Left lobe of liver (tissue), 2 donors: ENCODE measurements at regions not wholly inside any gene's neighbourhood (a gene's known extent, or its start where the extent isn't known, plus 50 kb on each side); places are given as distances from the start of the nearest gene placed in this dataset.
"Not testable (repeated sequence)": the region's sequence is repeated elsewhere in the genome, so short reads cannot be mapped to it uniquely, and the experiment has no call there.

ENCODE experiments used
- ATAC-seq: fragments of 200-7000 bp; cut with Tn5 transposase; one replicate; pipeline ENCODE4 v1.9.1; 2020; ENCODE audit warnings: mild to moderate bottlenecking, moderate library complexity
- DNase-seq: peaks from one replicate; pipeline ENCODE4 v3.0.0-alpha.2; 2020; ENCODE audit warnings: low spot score
- donor health status: DM: no; HTN: no; CAD: no; lungs with moderate emphysema.
- donor health status: DM: no; HTN: yes; CAD: no.

DNA sequence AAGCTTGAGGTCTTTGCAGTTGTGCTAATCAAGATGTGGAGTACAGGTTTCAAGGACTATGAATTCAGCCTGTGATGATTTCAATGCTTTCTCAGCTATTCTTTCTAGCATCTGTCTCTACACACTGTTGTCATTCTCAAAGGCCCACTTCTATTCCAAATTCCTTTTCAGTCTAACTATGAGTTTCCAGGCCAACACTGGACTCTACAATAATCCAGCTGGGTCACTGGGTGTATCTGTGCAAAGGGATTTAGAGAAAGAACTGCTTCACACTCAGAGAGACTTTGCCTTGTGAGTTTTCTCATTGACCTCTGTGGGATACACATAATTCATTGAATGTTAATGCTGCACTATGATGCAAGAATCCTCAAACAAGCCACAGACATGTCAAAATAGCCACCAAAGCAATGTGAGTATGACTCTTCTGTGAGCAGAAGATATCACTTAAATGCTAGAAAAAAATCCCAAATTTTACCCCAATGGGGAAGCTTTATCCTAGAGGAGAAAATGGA is 171.8 kb upstream of the CLNK start:
- ATAC-seq, result no peak
- DNase-seq, result no peak

DNA sequence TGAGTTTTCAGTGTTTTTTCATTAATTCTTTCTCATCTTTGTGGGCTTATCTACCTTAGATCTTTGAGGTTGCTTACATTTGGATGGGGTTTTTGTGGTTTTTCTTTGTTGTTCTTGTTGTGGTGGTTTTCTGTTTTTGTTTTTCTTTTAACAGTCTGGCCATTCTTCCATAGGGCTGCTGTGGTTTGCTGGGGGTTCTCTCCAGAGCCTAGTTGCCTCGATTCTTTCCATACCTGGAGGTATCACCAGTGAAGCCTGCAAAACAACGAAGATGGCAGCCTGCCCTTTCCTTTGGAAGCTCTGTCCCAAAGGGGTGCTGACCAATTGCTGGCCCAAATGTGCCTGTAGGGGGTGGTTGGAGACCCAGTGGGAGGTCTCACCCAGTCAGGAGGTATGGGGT is 168.6 kb upstream of the CLNK start:
- ATAC-seq (no peak), DNase-seq (no peak)

DNA sequence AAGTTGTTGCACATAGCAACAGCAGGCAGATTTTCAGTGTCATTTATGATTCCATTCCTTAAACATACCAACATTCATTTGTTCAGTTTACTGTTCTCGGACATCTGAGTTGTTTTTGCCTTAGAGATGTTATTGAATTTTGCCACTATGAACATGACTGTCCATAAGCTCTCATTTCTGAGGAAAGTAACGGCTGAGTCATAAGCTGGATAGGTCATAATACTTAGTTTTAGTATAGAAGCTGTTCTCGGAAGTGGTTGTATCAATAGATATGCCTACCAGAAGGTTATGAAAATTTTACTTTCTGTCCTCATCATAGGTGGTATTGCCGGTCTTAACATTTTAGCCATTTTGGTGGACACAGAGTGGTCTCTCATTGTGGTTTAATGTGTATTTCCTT is 157.1 kb upstream of the CLNK start:
- no peak for ATAC-seq
- DNase-seq, result no peak

DNA sequence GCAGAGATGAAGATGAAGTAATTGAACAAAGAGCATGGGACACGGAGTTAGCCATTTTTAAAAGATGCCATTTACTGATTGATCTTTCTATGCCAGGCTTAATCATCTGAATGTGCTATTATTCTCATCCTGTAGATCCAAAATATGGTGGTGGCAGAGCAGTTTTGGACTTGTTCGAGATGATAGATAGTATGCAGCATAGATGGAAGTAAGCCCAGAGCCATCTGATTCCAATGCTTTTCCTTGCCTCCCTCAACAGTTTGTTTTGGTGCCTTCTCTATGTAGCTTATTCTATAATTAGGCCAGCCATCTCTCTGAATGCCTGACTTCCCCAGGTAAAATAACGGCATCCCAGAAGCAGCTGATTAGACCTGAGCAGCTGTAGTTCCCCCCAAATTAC is 152.6 kb upstream of the CLNK start:
- DNase-seq (no peak), ATAC-seq (no peak)

DNA sequence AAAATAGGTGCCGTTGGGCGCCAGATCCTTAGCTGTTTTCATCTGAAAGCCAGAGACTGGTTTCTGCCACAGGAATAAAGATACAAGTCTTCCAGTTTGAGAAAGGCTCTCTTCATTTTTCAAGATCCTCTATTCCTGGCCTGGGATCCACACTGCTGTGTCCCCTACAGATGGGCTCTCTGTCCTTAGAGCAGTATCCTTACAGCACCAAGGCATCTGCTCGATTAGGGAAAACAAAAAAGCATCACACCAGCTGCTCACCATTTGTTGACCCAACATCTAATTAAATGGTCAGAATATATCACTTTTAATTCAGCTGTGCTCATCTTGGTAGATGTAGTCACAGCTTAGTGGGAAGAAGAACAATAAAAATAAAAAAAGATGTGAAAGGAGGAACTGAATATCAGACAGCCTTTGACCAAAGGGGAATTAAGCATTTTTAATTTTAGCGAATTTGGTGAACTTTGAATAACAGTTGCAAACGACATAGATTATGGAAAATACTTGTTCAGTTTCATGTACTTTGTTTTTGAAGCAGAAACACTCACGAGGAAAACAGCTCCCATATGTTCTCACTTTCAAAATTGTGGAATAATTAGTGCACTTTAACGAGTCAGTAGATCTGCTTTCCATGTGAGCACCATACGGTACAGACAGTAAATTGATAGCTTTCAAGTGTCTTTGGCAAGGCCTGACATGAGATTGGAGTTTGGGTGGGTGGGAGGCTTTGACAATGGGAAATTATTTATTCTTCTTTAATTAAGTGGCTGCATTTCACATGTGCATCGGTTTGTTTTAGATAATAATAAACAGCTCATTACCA is 148.4 kb upstream of the CLNK start:
- DNase-seq (no peak), ATAC-seq (no peak)

DNA sequence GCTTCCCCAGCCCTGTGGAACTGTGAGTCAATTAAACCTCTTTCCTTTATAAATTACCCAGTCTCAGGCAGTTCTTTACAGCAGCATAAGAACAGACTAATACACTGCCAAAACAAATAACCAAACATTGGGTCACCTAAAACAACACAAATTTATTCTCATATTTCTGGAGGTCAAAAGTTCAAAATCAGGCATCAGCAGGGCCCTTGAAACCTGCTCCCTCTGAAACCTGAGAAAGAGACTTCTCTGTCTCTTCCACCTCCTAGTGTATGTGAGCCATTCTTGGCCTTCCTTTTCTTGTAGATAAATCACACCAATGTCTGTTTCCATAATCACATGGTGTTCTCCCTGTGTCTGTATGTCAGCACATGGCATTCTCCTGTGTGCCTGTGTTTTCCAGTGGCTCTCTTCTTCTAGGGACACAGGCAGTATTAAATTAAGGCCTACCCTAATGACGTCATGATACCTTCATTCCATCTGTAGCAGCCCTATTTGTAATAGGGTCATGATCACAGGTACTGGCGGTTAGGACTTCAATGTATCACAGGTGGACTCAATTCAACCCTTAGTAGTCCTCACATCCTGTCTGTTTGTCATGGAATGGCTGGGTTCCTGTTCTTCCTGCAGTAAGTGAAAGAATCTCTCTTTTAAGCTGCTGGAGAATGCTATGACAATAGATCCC is 147.3 kb upstream of the CLNK start:
- no peak for ATAC-seq
- no peak for DNase-seq

DNA sequence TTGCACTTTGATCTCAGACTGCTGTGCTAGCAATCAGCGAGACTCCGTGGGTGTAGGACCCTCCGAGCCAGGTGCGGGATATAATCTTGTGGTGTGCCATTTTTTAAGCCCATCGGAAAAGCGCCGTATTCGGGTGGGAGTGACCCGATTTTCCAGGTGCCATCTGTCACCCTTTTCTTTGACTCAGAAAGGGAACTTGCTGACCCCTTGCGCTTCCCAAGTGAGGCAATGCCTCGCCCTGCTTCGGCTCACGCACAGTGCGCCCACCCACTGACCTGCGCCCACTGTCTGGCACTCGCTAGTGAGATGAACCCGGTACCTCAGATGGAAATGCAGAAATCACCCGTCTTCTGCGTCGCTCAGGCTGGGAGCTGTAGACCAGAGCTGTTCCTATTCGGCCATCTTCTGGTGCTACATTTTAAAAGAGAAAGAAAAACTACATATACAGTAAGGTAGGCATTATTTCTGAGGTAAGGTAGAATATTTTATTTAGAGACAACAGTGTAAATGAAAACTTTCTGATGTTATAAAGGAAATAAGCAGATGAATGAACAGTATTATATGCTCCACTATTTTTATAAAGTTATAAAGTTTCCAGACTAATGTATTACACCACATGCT is 144.5 kb upstream of the CLNK start:
- not testable (repeated sequence) for DNase-seq, ATAC-seq

DNA sequence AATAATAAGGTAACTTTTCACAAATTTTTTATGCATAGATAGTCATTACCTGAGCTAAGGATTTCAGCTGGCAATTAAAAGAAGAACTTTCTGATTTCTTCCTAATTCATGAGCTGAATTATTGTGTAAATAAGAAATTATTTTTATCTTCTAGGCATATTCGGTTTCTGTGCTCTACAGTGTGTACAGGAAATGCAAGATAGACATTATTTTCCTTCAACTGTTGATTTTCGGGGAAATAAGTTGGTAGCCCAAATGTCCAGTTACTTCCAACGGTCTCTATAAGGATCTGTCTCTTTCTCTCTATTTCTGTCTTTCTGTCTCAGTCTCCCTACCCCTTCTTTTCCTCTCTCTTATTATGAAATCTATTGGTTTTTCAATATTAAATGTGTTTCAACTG is 137.3 kb upstream of the CLNK start:
- ATAC-seq, result no peak
- no peak for DNase-seq

DNA sequence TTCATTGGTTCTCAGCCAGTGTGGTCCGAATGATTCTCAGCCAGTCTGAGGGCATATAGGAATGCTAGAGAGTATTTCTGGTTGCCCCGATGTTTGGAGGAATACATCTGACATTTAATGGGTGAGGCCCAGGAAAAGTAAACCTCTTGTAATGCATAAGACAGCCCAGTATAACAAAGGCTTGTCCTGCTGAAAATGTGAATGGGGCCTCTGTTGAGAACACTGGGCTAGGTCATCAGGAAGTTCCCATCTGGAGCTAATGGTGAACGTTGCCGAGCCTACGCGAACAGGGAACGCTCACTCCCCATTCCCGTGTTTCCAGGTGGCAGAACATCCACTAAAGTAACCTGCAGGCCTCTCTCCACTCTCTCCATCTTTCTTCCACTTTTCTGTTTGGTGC is 132.0 kb upstream of the CLNK start:
- ATAC-seq, result no peak

DNA sequence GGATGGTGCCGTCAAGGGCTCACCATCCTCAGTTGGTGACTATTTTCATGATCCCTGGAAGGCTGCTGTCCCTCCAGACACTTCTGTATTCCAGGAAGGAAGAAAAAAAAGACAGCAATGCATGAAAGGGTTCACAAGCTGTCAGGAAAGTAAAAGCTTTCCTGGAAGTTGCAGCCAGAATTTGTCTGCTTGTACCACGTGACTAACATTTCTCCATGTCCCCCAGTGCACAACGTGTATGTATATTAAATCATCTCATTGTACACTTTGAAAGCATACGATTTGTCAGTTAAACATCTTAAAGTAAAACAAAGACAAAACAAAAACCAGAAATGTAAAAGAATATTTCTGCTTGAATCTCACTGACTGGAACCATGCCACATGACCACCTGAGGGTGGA is 127.4 kb upstream of the CLNK start:
- DNase-seq (no peak), ATAC-seq (no peak)

More for the DNA sequence above, 132.0 kb upstream of the CLNK start:
- no peak for DNase-seq

DNA sequence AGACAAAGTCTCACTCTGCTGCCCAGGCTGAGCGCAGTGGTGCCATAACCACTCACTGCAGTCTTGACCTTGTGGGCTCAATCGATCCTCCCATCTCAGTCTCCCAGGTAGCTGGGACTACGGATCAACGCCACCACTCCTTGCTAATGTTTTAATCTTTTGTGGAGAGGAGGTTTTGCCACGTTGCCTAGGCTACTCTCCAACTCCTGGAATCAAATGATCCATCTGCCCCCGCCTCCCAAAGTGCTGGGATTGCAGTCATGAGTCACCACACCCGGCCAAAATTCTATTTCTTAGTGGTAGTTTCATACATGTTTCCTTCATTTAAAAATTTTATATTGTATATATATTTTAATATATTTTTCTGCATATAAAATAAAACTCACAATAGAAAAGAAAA is 125.8 kb upstream of the CLNK start:
- ATAC-seq (no peak), DNase-seq (no peak)

DNA sequence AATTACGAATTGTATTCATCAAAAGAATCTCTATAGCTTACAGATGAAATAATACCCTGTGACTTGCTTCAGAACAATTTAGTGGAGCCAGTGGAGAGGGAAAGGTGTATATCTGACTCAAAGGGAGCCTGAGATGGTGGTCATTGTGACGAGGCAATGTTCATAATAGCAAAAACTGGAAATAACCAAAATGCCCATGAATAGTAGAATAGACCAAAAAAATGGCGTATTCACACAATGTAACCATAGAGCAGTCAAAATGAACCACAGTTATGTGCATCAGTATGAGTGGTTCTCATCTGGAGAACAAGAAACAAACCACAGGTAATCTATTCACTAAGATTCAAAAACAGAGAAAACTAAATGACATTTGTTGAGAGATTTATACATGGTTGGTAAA is 125.3 kb upstream of the CLNK start:
- ATAC-seq, result no peak
- DNase-seq, result no peak

DNA sequence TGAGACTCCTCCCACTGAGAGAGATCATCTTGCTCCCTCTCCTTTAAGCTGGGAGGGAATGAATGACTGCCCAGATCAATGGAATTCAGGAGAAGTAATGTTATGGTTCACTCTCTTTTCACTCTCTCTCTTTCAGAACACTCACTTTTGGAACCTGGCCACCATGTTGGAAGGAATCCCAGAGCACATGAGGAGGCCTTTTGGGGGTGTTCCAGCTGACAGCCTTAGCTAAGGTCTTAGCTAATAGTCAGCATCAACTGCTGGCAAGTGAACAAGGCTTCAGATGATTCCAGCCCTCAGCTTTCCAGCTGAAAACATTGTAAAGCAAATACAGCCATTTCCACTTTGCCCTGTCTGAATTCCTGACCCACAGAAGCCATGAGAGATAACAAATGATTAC is 124.0 kb upstream of the CLNK start:
- DNase-seq (no peak), ATAC-seq (no peak)

DNA sequence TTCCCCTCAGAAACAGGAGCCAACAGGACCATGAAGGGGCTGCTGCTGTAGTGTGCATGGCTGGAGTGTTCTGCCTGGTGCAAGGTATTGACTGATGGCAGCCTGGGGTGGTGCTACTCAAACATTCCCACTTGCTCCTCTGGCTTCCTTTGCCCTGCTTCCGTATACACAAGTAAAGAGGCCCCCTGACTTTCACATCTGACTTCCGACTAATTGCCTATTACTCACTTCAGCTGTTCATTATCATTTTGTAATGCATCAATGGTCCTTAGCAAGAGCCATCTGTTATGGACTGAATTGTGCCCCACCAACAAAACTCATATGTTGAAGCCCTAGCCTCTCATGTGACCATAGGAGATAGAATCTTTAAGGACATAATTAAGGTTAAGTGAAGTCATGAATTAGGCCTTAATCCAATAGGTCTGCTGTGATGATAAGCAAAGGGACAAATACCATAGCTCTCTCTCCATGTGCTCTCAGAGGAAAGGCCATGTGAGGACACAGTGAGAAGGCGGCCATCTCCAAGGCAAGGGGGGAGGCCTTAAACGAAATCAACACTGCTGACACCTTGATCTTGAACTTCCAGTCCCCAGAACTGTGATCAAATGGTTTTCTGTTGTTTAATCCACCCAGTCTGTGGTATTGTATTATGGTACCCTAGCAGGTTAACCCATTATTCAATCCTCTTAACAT is 122.5 kb upstream of the CLNK start:
- no peak for ATAC-seq

DNA sequence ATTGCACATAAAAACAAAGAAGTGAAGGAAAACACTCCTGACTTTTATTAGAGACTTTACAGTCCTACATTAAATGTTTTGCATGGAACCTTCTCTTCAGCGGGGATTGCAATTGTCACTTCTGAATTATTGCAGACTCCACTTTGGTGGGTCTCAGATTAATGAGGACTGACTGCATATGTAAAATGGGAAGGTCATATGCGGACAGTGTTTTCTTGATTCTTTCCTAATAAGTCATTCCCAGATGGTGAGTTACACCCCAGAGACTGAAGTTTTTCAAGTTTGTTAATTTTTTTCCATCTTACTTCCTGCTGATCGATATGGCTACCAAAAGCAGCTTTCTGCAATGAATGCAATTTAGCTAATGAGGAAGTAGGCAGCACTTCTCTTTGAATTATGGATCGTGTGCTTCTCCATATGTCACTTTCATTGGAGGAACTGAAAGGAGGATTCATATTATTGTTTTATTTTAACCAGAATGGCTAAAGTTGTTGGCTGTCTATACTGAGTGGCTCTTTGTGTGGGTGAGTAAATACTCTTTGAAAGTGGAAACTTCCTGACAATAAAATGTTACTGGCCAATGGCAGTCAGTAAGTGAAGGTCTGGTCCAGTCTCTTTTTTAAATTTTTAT is 119.3 kb upstream of the CLNK start:
- ATAC-seq (no peak), DNase-seq (no peak)

More for the DNA sequence above, 122.5 kb upstream of the CLNK start:
- DNase-seq, result no peak

DNA sequence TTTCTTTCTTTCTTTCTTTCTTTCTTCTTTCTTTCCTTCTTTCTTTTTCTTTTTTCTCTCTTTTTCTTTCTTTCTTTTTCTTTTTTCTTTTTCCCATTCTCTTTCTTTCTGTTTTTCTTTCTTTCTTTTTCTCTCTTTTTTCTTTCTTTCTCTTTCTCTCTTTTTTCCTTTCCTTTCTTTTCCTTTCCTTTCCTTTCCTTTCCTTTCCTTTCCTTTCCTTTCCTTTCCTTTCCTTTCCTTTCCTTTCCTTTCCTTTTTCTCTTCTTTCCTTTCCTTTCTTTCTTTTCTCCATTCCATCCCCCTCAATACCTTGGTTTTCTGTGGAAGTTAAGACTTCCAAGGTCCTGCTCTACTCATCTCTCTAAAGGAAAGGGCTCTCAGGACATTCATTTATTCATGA is 102.8 kb upstream of the CLNK start:
- DNase-seq (no peak), ATAC-seq (no peak)

DNA sequence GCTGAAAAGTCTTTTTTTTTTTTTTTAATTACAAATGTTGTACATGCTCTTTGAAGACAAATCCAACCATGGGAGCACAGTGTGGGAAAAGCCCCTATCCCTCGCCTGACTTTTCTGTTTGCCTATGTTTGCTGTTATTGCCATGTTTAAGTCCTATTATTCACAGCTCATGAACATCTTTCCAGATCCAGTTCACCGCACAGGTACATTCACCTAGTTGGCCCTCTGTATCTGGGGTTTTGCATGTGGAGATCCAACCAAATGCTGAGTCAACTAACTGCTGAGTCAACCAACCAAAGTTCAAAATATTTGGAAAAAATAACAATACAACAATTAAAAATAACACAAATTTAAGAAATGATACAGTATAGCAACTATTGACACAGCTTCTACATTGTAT is 100.1 kb upstream of the CLNK start:
- no peak for ATAC-seq

DNA sequence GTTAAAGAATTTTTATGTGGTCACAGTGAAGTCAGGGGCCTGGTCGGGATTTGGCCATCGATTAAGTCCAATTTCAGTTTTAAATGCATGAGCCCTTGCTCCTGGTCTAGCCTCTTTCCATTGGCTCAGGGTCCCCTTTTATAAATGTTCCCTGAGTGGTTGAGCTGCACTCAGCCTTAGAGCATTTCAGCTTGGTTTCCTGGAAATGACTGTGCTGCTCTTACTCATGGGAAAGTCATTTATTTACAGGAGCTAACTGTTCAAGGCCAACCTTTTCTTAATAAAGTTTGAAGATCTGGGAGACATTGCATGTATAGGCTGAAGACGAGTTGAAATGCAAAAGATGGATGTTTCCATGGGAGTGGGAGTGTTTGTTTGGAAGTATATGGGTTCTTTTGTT is 98.8 kb upstream of the CLNK start:
- DNase-seq (no peak), ATAC-seq (no peak)

More for the DNA sequence above, 100.1 kb upstream of the CLNK start:
- no peak for DNase-seq

DNA sequence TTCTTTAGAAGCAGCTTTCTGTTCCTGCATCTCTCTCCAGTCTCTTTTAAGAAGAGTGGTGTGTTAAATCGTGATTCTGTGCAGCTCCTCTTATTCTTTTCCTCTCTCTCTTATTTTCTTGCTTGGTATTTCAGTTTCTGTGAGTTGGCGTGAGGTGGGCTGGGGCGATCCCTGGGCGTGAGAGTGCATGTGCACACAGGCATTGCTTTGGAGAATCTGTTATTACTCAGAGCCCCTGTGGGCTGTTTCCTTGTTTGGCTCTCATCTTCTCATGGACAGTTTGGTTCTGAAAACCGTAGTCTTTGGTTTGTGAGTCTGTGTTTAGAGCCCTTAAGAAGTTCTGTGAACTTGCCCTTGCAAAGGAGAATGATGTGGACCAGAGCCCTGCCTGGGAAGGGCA is 97.2 kb upstream of the CLNK start:
- DNase-seq (no peak), ATAC-seq (no peak)

DNA sequence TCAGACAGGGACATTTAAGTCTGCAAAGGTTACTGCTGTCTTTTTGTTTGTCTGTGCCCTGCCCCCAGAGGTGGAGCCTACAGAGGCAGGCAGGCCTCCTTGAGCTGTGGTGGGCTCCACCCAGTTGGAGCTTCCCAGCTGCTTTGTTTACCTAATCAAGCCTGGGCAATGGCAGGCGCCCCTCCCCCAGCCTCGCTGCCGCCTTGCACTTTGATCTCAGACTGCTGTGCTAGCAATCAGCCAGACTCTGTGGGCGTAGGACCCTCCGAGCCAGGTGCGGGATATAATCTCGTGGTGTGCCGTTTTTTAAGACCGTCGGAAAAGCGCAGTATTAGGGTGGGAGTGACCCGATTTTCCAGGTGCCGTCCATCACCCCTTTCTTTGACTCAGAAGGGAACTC is 96.2 kb upstream of the CLNK start:
- not testable (repeated sequence) for ATAC-seq, DNase-seq

DNA sequence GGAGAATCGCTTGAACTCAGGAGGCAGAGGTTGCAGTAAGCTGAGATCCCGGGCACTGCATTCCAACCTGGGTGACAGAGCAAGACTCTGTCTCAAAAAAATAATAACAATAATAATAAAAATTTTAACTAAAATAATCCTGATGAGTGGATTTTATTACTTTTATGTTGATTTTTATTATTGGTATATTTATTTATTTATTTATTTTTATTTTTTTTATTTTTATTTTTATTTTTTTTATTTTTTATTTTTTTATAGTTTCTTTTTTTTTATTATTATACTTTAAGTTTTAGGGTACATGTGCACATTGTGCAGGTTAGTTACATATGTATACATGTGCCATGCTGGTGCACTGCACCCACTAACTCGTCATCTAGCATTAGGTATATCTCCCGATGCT is 90.6 kb upstream of the CLNK start:
- not testable (repeated sequence) for ATAC-seq, DNase-seq
